DMS 273 treated with DMSO at 0.1 percent for 48 hours (cell line): ENCODE measurements at regions not wholly inside any gene's neighbourhood (a gene's known extent, or its start where the extent isn't known, plus 50 kb on each side); places are given as distances from the start of the nearest gene placed in this dataset.

Source experiments
- DNase-seq: peaks from one replicate; lab custom pipeline; 2025; lab: John Stamatoyannopoulos, UW

GRCh38 chr22:48618326-48618725 is 1209.3 kb downstream of the BRD1 start:
- DNase-seq = no peak

- no peak for DNase-seq
These were observed 1211.0 kb downstream of the BRD1 start for GRCh38 chr22:48616656-48617055.

- no peak for DNase-seq
These were observed 1212.3 kb downstream of the BRD1 start for GRCh38 chr22:48615171-48616008.

- no peak for DNase-seq
These were observed 1214.0 kb downstream of the BRD1 start for GRCh38 chr22:48613566-48614200.

GRCh38 chr22:48612077-48612995 is 1215.3 kb downstream of the BRD1 start:
- DNase-seq = no peak

GRCh38 chr22:48609279-48609865 is 1218.3 kb downstream of the BRD1 start:
- DNase-seq = no peak

- DNase-seq = no peak
These were observed 1219.6 kb downstream of the BRD1 start for GRCh38 chr22:48607901-48608662.

- no peak for DNase-seq
These were observed 1220.9 kb downstream of the BRD1 start for GRCh38 chr22:48606684-48607307.

GRCh38 chr22:48605856-48606481 is 1221.7 kb downstream of the BRD1 start:
- no peak for DNase-seq

GRCh38 chr22:48605125-48605524 is 1222.5 kb downstream of the BRD1 start:
- DNase-seq = no peak

- no peak for DNase-seq
These were observed 1223.9 kb downstream of the BRD1 start for GRCh38 chr22:48603621-48604320.

GRCh38 chr22:48602805-48603518 is 1224.7 kb downstream of the BRD1 start:
- no peak for DNase-seq

GRCh38 chr22:48600681-48601080 is 1227.0 kb downstream of the BRD1 start:
- DNase-seq = no peak

GRCh38 chr22:48600171-48600570 is 1227.5 kb downstream of the BRD1 start:
- DNase-seq = no peak

- DNase-seq = no peak
These were observed 1228.3 kb downstream of the BRD1 start for GRCh38 chr22:48599346-48599745.

GRCh38 chr22:48596111-48596850 is 1231.4 kb downstream of the BRD1 start:
- DNase-seq = no peak

- no peak for DNase-seq
These were observed 1232.2 kb downstream of the BRD1 start for GRCh38 chr22:48595511-48595905.

- DNase-seq = no peak
These were observed 1232.7 kb downstream of the BRD1 start for GRCh38 chr22:48594757-48595510.
